AG04449 (cell line): ENCODE measurements at regions not wholly inside any gene's neighbourhood (a gene's known extent, or its start where the extent isn't known, plus 50 kb on each side); places are given as distances from the start of the nearest gene placed in this dataset.

Source experiments
- CTCF ChIA-PET: fragments of 350-600 bp; formaldehyde crosslinking; extraction: SDS; loops from one replicate; lab custom pipeline; 2021; ENCODE audit warnings: antibody characterized with exemption; lab: Yijun Ruan, JAX
- POLR2A ChIA-PET: fragments of 400-600, 350-600 bp; formaldehyde crosslinking; extraction: SDS; loops from one replicate; lab custom pipeline; 2020; ENCODE audit warnings: antibody characterized with exemption, inconsistent platforms; lab: Yijun Ruan, JAX
- DNase-seq: peaks from one replicate; pipeline ENCODE4 v3.0.0-alpha.2; 2010; ENCODE audit warnings: low read depth, low spot score
- H3K4me3 ChIP-seq: 2 replicates; pipeline ENCODE4 v1.5.1; 2011; ENCODE audit warnings: low read depth, mild to moderate bottlenecking, control low read depth, low read length
- CTCF ChIP-seq: IDR thresholded peaks from one replicate; pipeline ENCODE4 v1.5.1; 2011; ENCODE audit warnings: mild to moderate bottlenecking, moderate library complexity, low read length, control low read depth, inconsistent platforms; ENCODE audit not compliant: insufficient read depth; ENCODE audit errors: missing control alignments

DNA sequence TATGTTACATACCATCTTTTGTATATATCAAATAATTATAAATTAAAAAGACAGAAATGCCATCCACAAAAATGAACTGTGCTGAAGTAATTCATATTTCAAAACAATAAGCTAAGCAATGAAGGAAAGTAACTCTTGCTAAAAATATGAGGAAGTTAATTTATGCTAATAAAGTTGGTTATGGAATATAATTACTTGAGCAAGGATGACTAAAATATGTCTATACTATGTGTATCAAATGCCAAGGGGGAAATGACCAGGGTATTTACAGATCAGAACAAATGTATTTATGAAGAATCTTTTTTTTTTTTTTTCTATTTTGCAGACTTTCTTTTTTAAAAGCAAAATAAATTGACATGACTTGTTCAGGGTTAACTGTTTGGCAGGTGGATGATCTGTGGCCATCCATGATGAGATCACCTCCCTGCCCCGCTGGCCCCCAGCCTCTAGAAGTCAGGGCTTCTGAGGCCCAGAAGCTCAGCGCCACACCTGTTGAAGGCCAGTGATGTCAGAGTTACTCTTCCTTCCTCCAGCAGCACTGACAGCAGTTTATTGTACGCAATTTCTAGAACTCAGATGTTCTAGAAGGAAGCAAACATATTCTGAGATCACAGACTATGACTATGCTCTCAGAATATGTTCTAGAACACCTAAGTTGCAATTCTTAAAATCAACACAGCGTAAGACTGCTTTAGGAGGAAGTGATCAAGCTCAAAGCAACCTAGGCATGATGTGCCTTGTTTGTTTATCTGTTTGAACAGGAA lies 196.1 kb upstream of the KLF14 start:
- no peak for TF ChIP-seq CTCF
- POLR2A ChIA-PET, result interaction anchor here (0.5 to 0.8 kb wide), 2 partner anchors 8 to 12 kb away, joined by 3 read pairs; no protein-coding TSS in a partner anchor

GRCh38 chr7:130930681-130931080 lies 196.7 kb upstream of the KLF14 start:
- H3K4me3 ChIP-seq, result no peak overlapping the region
- ChIA-PET CTCF (interaction anchor here (0.9 to 4.4 kb wide), 7 partner anchors 8 to 110 kb away, joined by 3 to 17 read pairs (median 6); no protein-coding TSS in a partner anchor), POLR2A (interaction anchor here (0.5 to 0.8 kb wide), 2 partner anchors 9 to 12 kb away, joined by 3 read pairs; no protein-coding TSS in a partner anchor)
- DNase-seq, result no peak
- no peak for TF ChIP-seq CTCF

More for the DNA sequence above, 196.1 kb upstream of the KLF14 start:
- CTCF ChIA-PET, result interaction anchor here (0.9 to 4.4 kb wide), 8 partner anchors 8 to 110 kb away, joined by 3 to 17 read pairs (median 6); no protein-coding TSS in a partner anchor
- H3K4me3 ChIP-seq, result no peak overlapping the region
- no peak for DNase-seq

DNA sequence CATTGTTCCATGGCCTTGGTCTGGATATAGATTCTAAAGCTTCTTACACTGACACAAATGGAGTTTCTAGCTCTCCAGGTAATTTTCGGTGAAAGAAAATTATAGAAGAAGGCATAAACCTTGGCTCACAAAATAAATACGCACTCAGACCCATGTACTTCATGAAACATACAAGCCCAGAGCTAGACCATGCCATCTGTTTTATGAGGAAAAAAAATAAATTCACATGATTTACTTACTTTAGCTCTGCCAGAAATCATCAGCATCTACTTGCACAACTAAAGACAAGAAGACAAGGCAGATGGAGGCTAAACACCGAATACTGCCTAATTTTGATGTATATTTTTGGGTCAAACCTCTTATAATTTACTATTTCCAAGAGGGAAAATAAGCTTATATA lies 197.4 kb upstream of the KLF14 start:
- DNase-seq, result no peak
- ChIA-PET CTCF (interaction anchor here (1.0 to 4.4 kb wide), 5 partner anchors 10 to 109 kb away, joined by 3 to 17 read pairs (median 6); no protein-coding TSS in a partner anchor), POLR2A (no interaction called here)
- TF ChIP-seq CTCF, result no peak
- no peak overlapping the region for H3K4me3 ChIP-seq

DNA sequence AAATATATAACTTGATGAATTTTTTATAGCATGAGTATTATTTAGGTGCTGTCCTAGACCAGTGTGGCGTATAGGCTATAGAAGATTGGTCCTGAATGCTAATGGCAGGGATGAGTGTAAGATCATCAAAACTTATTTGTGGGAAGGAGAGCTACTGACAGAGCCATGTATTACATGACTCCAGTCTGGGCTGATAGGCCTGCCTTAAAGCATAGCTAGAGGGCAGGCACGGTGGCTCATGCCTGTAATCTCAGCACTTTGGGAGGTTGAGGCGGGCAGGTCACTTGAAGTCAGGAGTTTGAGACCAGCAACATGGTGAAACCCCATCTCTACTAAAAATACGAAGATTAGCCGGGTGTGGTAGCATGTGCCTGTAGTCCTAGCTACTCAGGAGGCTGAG lies 198.1 kb upstream of the KLF14 start:
- CTCF ChIA-PET, result interaction anchor here (1.0 to 4.4 kb wide), 5 partner anchors 11 to 108 kb away, joined by 3 to 17 read pairs (median 6); no protein-coding TSS in a partner anchor

DNA sequence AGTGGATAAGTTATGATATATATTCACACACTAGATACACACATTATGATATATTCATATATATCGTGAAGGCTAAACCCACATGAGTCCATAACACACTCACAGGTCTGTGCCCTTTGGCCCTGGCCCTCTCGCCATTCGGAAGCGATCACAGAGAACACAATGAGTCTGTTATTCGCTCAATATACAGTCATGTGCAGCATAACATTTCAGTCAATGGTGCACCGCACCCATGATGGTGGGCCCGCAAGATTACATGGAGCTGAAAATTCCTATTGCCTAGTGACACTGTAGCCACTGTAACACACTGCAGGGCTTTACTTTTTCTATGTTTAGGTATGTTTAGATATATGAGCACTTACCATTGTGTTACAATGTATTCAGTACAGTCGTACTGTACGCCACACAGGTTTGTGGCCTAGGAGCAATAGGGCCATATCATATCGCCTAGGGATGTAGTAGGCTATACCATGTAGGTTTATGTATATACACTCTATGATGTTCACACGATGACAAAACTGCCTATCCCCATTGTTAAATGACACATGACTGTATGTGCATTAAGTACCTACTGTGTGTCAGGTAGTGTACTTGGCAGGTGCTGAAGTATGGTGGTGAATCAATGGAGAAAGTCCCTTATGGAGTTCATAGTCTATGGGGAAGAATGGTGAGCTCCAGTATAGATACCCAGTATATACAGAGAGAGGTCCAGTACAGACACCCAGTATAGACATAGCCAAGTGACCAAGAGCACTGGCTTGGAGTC lies 198.8 kb upstream of the KLF14 start:
- ChIA-PET CTCF (interaction anchor here (1.3 to 4.4 kb wide), 4 partner anchors 11 to 108 kb away, joined by 4 to 17 read pairs (median 8); no protein-coding TSS in a partner anchor), POLR2A (no interaction called here)
- TF ChIP-seq CTCF, result no peak

More for the DNA sequence above, 198.1 kb upstream of the KLF14 start:
- no peak for TF ChIP-seq CTCF
- H3K4me3 ChIP-seq, result no peak overlapping the region
- DNase-seq, result no peak
- POLR2A ChIA-PET, result no interaction called here

More for the DNA sequence above, 198.8 kb upstream of the KLF14 start:
- no peak for DNase-seq
- H3K4me3 ChIP-seq, result no peak overlapping the region
